CD4-positive, alpha-beta T cell (primary cell): ENCODE measurements at regions not wholly inside any gene's neighbourhood (a gene's known extent, or its start where the extent isn't known, plus 50 kb on each side); places are given as distances from the start of the nearest gene placed in this dataset.

ENCODE experiments used
- ATAC-seq: fragments of 200-7000 bp; cut with Tn5 transposase; one replicate; pipeline ENCODE4 v1.10.0; 2022; ENCODE audit warnings: mild to moderate bottlenecking; ENCODE audit not compliant: poor library complexity
- CTCF ChIA-PET: fragments of 350-600 bp; sonication (Branson Sonifier 250); formaldehyde crosslinking; loops from one replicate; lab custom pipeline; 2021; ENCODE audit warnings: antibody characterized with exemption, inconsistent platforms; lab: Charles Lee
- POLR2A ChIA-PET: fragments of 350-600 bp; sonication (Branson Sonifier 250); formaldehyde crosslinking; loops from one replicate; lab custom pipeline; 2021; ENCODE audit warnings: antibody characterized with exemption, inconsistent platforms; lab: Charles Lee
- DNase-seq, 14 experiments: peaks; one replicate each; pipeline ENCODE4 v3.0.0-alpha.2; 2013 to 2020; ENCODE audit warnings: mixed read lengths in 2 of 14
- H3K27ac ChIP-seq, 2 donors: one replicate each; pipeline versions ENCODE4 v1.5.1 to v1.7.0; 2013; ENCODE audit warnings: low read length in 2 of 2, low read depth in 1 of 2, mild to moderate bottlenecking in 1 of 2
- H3K27me3 ChIP-seq, 2 experiments: 1 replicate in 1 of 2; 2 replicates in 1 of 2; pipeline versions ENCODE4 v1.6.1 to v1.7.0; 2013; ENCODE audit warnings: low read length in 2 of 2, control low read depth in 1 of 2, mild to moderate bottlenecking in 1 of 2, moderate library complexity in 1 of 2; ENCODE audit not compliant: insufficient read depth in 2 of 2, control insufficient read depth in 1 of 2
- H3K36me3 ChIP-seq: one replicate; pipeline ENCODE4 v1.6.1; 2013; ENCODE audit warnings: low read length, control low read depth; ENCODE audit not compliant: insufficient read depth
- H3K4me1 ChIP-seq: one replicate; pipeline ENCODE4 v1.6.1; 2013; ENCODE audit warnings: low read length, control low read depth; ENCODE audit not compliant: insufficient read depth
- H3K4me3 ChIP-seq: one replicate; pipeline ENCODE4 v1.5.1; 2013; ENCODE audit warnings: mild to moderate bottlenecking, low read length, moderate library complexity
- H3K9me3 ChIP-seq, 2 experiments: 1 replicate in 1 of 2; 2 replicates in 1 of 2; pipeline versions ENCODE4 v1.6.1 to v1.7.0; 2013; ENCODE audit warnings: low read length in 2 of 2, mild to moderate bottlenecking in 2 of 2, control low read depth in 1 of 2, moderate library complexity in 1 of 2; ENCODE audit not compliant: control insufficient read depth in 1 of 2, insufficient read depth in 1 of 2
- H3K27ac Mint-ChIP-seq: one replicate; pipeline ENCODE4 v1.8.0; 2020; ENCODE audit warnings: mixed read lengths
- H3K27me3 Mint-ChIP-seq: one replicate; pipeline ENCODE4 v1.8.0; 2021; ENCODE audit warnings: mixed read lengths
- H3K36me3 Mint-ChIP-seq: one replicate; pipeline ENCODE4 v1.8.0; 2021; ENCODE audit warnings: low read depth, mixed read lengths
- H3K4me1 Mint-ChIP-seq: one replicate; pipeline ENCODE4 v1.8.0; 2021; ENCODE audit warnings: low read depth, mixed read lengths
- H3K4me3 Mint-ChIP-seq: one replicate; pipeline ENCODE4 v1.8.0; 2020; ENCODE audit warnings: mild to moderate bottlenecking, mixed read lengths
- H3K9me3 Mint-ChIP-seq: one replicate; pipeline ENCODE4 v1.8.0; 2020; ENCODE audit warnings: mixed read lengths
- intact Hi-C, 2 experiments: fragments of 100-400 bp; cut with DNase I in 1 of 2; cut with micrococcal nuclease in 1 of 2; formaldehyde crosslinking; loops; one replicate each; pipeline versions ENCODE4 v1.15.1 to v1.9.0; 2023 to 2025; cut with DNase I, micrococcal nuclease
- TF ChIP-seq, protein P1 (sequence below): fragments of 200-600 bp; IDR thresholded peaks from one replicate; pipeline ENCODE4 v1.8.0; 2022; ENCODE audit warnings: antibody characterized with exemption, mild to moderate bottlenecking

DNA sequence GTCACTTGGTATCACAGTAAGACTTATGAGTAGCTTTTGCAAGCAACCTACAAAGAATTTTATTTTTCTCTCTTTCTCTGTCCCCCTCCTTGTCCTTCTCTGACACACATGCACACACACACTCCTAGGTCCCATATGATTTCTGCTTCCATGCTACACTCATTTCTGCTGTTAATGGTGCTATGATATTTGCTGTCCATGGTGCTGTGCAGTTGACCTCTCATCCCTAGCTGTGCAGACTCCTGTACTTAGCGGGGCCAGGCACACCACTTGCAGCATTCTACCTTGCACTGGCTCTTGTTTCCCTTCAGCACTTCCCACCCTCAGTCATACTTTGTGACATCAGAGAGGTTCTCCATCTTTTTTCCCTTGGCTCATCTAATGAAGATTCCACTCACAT lies 158.9 kb upstream of the CNTNAP4 start:
- no peaks in the 10 kb centered on the region for H3K4me1 Mint-ChIP-seq
- no peaks in the 10 kb centered on the region for H3K36me3 Mint-ChIP-seq
- H3K27ac Mint-ChIP-seq: no peak overlapping the region
- no peaks in the 10 kb centered on the region for H3K27me3 Mint-ChIP-seq
- no peak overlapping the region for H3K4me3 Mint-ChIP-seq
- TF ChIP-seq, protein P1, sequence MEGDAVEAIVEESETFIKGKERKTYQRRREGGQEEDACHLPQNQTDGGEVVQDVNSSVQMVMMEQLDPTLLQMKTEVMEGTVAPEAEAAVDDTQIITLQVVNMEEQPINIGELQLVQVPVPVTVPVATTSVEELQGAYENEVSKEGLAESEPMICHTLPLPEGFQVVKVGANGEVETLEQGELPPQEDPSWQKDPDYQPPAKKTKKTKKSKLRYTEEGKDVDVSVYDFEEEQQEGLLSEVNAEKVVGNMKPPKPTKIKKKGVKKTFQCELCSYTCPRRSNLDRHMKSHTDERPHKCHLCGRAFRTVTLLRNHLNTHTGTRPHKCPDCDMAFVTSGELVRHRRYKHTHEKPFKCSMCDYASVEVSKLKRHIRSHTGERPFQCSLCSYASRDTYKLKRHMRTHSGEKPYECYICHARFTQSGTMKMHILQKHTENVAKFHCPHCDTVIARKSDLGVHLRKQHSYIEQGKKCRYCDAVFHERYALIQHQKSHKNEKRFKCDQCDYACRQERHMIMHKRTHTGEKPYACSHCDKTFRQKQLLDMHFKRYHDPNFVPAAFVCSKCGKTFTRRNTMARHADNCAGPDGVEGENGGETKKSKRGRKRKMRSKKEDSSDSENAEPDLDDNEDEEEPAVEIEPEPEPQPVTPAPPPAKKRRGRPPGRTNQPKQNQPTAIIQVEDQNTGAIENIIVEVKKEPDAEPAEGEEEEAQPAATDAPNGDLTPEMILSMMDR: no peak
- H3K27me3 ChIP-seq: no peaks in the 10 kb centered on the region
- peaks cover 9% of the 10 kb centered on the region for H3K9me3 Mint-ChIP-seq
- no peak for DNase-seq
- H3K27ac ChIP-seq: no peak overlapping the region
- no peak overlapping the region for H3K4me3 ChIP-seq
- no peaks in the 10 kb centered on the region for H3K9me3 ChIP-seq
- intact Hi-C loops: no loop called here
- H3K36me3 ChIP-seq: no peaks in the 10 kb centered on the region
- no peak for ATAC-seq
- ChIA-PET CTCF (no interaction called here), POLR2A (no interaction called here)
- no peaks in the 10 kb centered on the region for H3K4me1 ChIP-seq

DNA sequence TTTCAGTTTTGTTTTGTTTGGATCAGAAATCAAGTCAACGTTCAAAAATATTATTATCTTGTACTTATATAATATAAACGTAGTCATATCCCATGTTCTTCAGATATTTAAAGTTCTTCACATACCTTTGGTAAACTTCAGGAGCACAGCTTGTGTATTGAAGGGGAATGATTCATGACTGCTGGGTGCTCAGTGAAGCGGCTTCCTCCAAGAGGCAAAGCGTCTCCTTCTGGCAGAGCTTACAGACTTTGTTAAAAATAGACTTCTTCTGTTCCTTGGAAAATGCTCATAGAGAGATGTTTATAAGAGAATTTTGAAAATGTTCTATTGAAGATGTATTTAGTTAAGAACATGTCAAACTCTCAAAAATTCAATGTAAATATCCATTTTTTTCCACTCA lies 155.6 kb upstream of the CNTNAP4 start:
- no peaks in the 10 kb centered on the region for H3K36me3 Mint-ChIP-seq
- H3K27ac ChIP-seq: no peak overlapping the region
- H3K9me3 ChIP-seq: peaks cover 0 to 7% of the 10 kb centered on the region in 2 experiments
- H3K4me3 ChIP-seq: no peak overlapping the region
- H3K4me3 Mint-ChIP-seq: no peak overlapping the region
- ChIA-PET POLR2A (no interaction called here), CTCF (no interaction called here)
- intact Hi-C loops: no loop called here
- DNase-seq (no peak), ATAC-seq (no peak)
- H3K27me3 Mint-ChIP-seq: no peaks in the 10 kb centered on the region
- no peaks in the 10 kb centered on the region for H3K4me1 ChIP-seq
- TF ChIP-seq, protein P1: no peak
- H3K4me1 Mint-ChIP-seq: no peaks in the 10 kb centered on the region
- H3K36me3 ChIP-seq: no peaks in the 10 kb centered on the region
- peaks cover 9% of the 10 kb centered on the region for H3K9me3 Mint-ChIP-seq
- no peaks in the 10 kb centered on the region for H3K27me3 ChIP-seq
- no peak overlapping the region for H3K27ac Mint-ChIP-seq

DNA sequence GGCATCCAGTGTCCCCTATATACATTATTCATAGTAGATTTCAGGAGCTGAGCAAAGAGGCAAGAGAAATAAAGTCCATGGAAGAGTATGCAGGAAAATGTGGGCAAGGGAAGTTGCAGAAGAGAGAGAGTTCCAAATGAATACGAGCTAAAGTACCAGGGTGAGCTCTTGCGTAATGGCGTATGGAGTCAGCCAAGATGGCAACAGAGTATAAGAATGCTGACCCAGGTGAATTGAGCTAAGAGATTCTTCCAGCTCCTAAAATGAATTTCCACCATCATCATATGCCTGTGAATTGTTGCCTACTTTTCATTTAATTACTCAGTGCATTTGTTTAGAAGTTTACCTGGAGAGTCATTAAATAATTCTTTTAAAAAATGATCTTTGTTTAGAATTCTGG lies 153.2 kb upstream of the CNTNAP4 start:
- Histone ChIP-seq H3K27me3 (no peaks in the 10 kb centered on the region), H3K4me3 (no peak overlapping the region), H3K4me1 (no peaks in the 10 kb centered on the region), H3K9me3 (peaks cover 0 to 8% of the 10 kb centered on the region in 2 experiments), H3K27ac (no peak overlapping the region), H3K36me3 (no peaks in the 10 kb centered on the region)
- ChIA-PET CTCF (no interaction called here), POLR2A (no interaction called here)
- H3K27ac Mint-ChIP-seq: no peak overlapping the region
- no peaks in the 10 kb centered on the region for H3K36me3 Mint-ChIP-seq
- H3K9me3 Mint-ChIP-seq: peaks cover 8% of the 10 kb centered on the region
- H3K4me1 Mint-ChIP-seq: no peaks in the 10 kb centered on the region
- no peak for DNase-seq
- TF ChIP-seq, protein P1: no peak
- intact Hi-C loops: no loop called here
- H3K27me3 Mint-ChIP-seq: no peaks in the 10 kb centered on the region
- H3K4me3 Mint-ChIP-seq: no peak overlapping the region
- no peak for ATAC-seq
